K562 (cell line): ENCODE measurements at regions not wholly inside any gene's neighbourhood (a gene's known extent, or its start where the extent isn't known, plus 50 kb on each side); places are given as distances from the start of the nearest gene placed in this dataset.

ENCODE experiments used
- ARID4B ChIP-seq: sonication (generic); formaldehyde crosslinking; IDR thresholded peaks from 2 replicates; pipeline ENCODE4 v1.8.0; 2022; ENCODE audit warnings: mild to moderate bottlenecking, missing genetic modification reagents
- BRD9 ChIP-seq: fragments of 450-650 bp; IDR thresholded peaks from 2 replicates; pipeline ENCODE4 v1.6.1; 2018; ENCODE audit warnings: low read depth; ENCODE audit not compliant: partially characterized antibody
- CBX8 ChIP-seq: fragments of 200-600 bp; sonication (generic); IDR thresholded peaks from 2 replicates; pipeline ENCODE4 v1.6.1; 2012; ENCODE audit warnings: borderline replicate concordance, mixed run types, low read depth, mild to moderate bottlenecking, moderate library complexity, mixed read lengths, low read length, control low read depth, inconsistent platforms; ENCODE audit not compliant: poor library complexity, severe bottlenecking; ENCODE audit errors: extremely low read depth
- LARP7 ChIP-seq: fragments of 450-650 bp; IDR thresholded peaks from 2 replicates; pipeline ENCODE4 v1.6.1; 2016
- SPI1 ChIP-seq: IDR thresholded peaks from 2 replicates; pipeline ENCODE4 v1.6.1; 2011; ENCODE audit warnings: low read depth, low read length, control low read depth, borderline replicate concordance
- SREBF1 ChIP-seq: fragments of 150-350 bp; IDR thresholded peaks from 2 replicates; pipeline ENCODE4 v1.6.1; 2014; ENCODE audit warnings: antibody characterized with exemption, low read depth, low read length, borderline replicate concordance
- TCF7L2 ChIP-seq: fragments of 150-350 bp; IDR thresholded peaks from 2 replicates; pipeline ENCODE4 v1.6.1; 2016; ENCODE audit warnings: low read depth, mild to moderate bottlenecking, low read length, moderate library complexity
- ZZZ3 ChIP-seq: fragments of 450-650 bp; IDR thresholded peaks from 2 replicates; pipeline ENCODE4 v1.6.1; 2016; ENCODE audit warnings: antibody characterized with exemption, mild to moderate bottlenecking, moderate library complexity
- TF ChIP-seq, protein P1 (sequence below): sonication (generic); formaldehyde crosslinking; IDR thresholded peaks from 2 replicates; pipeline ENCODE4 v1.8.0; 2022; ENCODE audit warnings: missing genetic modification reagents, mild to moderate bottlenecking, borderline replicate concordance
- TF ChIP-seq, protein P2 (sequence below), 2 experiments: IDR thresholded peaks; 2 replicates each; pipeline ENCODE4 v1.6.1; 2011; ENCODE audit warnings: borderline replicate concordance in 1 of 2, control low read depth in 1 of 2, low read depth in 1 of 2, low read length in 1 of 2, mild to moderate bottlenecking in 1 of 2, mixed read lengths in 1 of 2, moderate library complexity in 1 of 2; ENCODE audit not compliant: insufficient read depth in 1 of 2, insufficient read length in 1 of 2, poor library complexity in 1 of 2, severe bottlenecking in 1 of 2; ENCODE audit errors: extremely low read depth in 1 of 2

GRCh38 chr6:144413418-144413817, 128.3 kb downstream of the UTRN start:
- TF ChIP-seq CBX8 (no peak), SPI1 (no peak), LARP7 (no peak), BRD9 (no peak), TCF7L2 (no peak), SREBF1 (no peak), ZZZ3 (no peak), ARID4B (no peak)
- TF ChIP-seq, protein P1, sequence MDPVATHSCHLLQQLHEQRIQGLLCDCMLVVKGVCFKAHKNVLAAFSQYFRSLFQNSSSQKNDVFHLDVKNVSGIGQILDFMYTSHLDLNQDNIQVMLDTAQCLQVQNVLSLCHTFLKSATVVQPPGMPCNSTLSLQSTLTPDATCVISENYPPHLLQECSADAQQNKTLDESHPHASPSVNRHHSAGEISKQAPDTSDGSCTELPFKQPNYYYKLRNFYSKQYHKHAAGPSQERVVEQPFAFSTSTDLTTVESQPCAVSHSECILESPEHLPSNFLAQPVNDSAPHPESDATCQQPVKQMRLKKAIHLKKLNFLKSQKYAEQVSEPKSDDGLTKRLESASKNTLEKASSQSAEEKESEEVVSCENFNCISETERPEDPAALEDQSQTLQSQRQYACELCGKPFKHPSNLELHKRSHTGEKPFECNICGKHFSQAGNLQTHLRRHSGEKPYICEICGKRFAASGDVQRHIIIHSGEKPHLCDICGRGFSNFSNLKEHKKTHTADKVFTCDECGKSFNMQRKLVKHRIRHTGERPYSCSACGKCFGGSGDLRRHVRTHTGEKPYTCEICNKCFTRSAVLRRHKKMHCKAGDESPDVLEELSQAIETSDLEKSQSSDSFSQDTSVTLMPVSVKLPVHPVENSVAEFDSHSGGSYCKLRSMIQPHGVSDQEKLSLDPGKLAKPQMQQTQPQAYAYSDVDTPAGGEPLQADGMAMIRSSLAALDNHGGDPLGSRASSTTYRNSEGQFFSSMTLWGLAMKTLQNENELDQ (CRISPR knock-in tag): no peak
- TF ChIP-seq, protein P2, sequence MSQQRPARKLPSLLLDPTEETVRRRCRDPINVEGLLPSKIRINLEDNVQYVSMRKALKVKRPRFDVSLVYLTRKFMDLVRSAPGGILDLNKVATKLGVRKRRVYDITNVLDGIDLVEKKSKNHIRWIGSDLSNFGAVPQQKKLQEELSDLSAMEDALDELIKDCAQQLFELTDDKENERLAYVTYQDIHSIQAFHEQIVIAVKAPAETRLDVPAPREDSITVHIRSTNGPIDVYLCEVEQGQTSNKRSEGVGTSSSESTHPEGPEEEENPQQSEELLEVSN (IDR thresholded peaks at IDR 0.05; ENCODE audit: borderline replicate concordance in 1 of 2, extremely low read depth in 1 of 2, insufficient read depth in 1 of 2, insufficient read length in 1 of 2, low read depth in 1 of 2, low read length in 1 of 2, poor library complexity in 1 of 2, severe bottlenecking in 1 of 2): no peak
